OCI-LY1 (cell line): ENCODE measurements at regions not wholly inside any gene's neighbourhood (a gene's known extent, or its start where the extent isn't known, plus 50 kb on each side); places are given as distances from the start of the nearest gene placed in this dataset.

Source experiments
- H2AFZ ChIP-seq: fragments of 200-600 bp; sonication (generic), shearing (Covaris generic); 2 replicates; pipeline ENCODE4 v1.6.0; 2014; ENCODE audit warnings: antibody characterized with exemption, mild to moderate bottlenecking, low read length
- H3F3A ChIP-seq: fragments of 200-600 bp; sonication (generic), shearing (Covaris generic); 2 replicates; pipeline ENCODE4 v1.6.0; 2014; ENCODE audit warnings: mild to moderate bottlenecking, antibody characterized with exemption, low read length, moderate library complexity; ENCODE audit not compliant: insufficient read depth
- H3K27ac ChIP-seq: fragments of 200-600 bp; sonication (generic); 2 replicates; pipeline ENCODE4 v1.5.1; 2014; ENCODE audit warnings: low read length, mixed run types, mild to moderate bottlenecking, low read depth; ENCODE audit not compliant: poor library complexity, severe bottlenecking
- H3K27me3 ChIP-seq: fragments of 200-600 bp; sonication (generic); 2 replicates; pipeline ENCODE4 v1.6.0; 2014; ENCODE audit warnings: antibody characterized with exemption, mild to moderate bottlenecking, low read length, moderate library complexity; ENCODE audit not compliant: insufficient read depth
- H3K36me3 ChIP-seq: fragments of 200-600 bp; sonication (generic); 2 replicates; pipeline ENCODE4 v1.6.1; 2014; ENCODE audit warnings: mild to moderate bottlenecking, antibody characterized with exemption, low read length, moderate library complexity, mixed read lengths; ENCODE audit not compliant: insufficient read depth
- H3K4me1 ChIP-seq: fragments of 200-600 bp; sonication (generic); 2 replicates; pipeline ENCODE4 v1.5.1; 2014; ENCODE audit warnings: mild to moderate bottlenecking, low read length, moderate library complexity; ENCODE audit not compliant: insufficient read depth, severe bottlenecking
- H3K4me2 ChIP-seq: fragments of 200-600 bp; sonication (generic), shearing (Covaris generic); 2 replicates; pipeline ENCODE4 v1.6.1; 2014; ENCODE audit warnings: low read length
- H3K4me3 ChIP-seq: fragments of 200-600 bp; sonication (generic); 2 replicates; pipeline ENCODE4 v1.5.1; 2014; ENCODE audit warnings: low read length, low read depth, mild to moderate bottlenecking, mixed read lengths; ENCODE audit not compliant: poor library complexity, severe bottlenecking
- H3K79me2 ChIP-seq: fragments of 200-600 bp; shearing (Covaris generic); 2 replicates; pipeline ENCODE4 v1.6.1; 2016; ENCODE audit warnings: mixed run types, low read length, mixed read lengths; ENCODE audit not compliant: insufficient read depth
- H3K9ac ChIP-seq: fragments of 200-600 bp; sonication (generic), shearing (Covaris generic); 2 replicates; pipeline ENCODE4 v1.6.1; 2014; ENCODE audit warnings: mild to moderate bottlenecking, low read length, mixed read lengths
- H3K9me2 ChIP-seq: fragments of 200-600 bp; sonication (generic), shearing (Covaris generic); 2 replicates; pipeline ENCODE4 v1.6.1; 2014; ENCODE audit warnings: low read depth, mild to moderate bottlenecking, low read length, mixed read lengths
- H3K9me3 ChIP-seq: fragments of 200-600 bp; shearing (Covaris generic); 2 replicates; pipeline ENCODE4 v1.6.1; 2014; ENCODE audit warnings: low read length, mixed read lengths
- H4K20me1 ChIP-seq: fragments of 200-600 bp; sonication (generic), shearing (Covaris generic); 2 replicates; pipeline ENCODE4 v1.6.0; 2016; ENCODE audit warnings: mild to moderate bottlenecking, low read length; ENCODE audit not compliant: insufficient read depth
- EZH2 ChIP-seq: fragments of 200-600 bp; sonication (generic), shearing (Covaris generic); IDR thresholded peaks from 2 replicates; pipeline ENCODE4 v1.8.0; 2017; ENCODE audit warnings: borderline replicate concordance, mixed run types, mild to moderate bottlenecking, antibody characterized with exemption, low read length, moderate library complexity, mixed read lengths
- TF ChIP-seq, protein P1 (sequence below): fragments of 200-600 bp; sonication (generic), shearing (Covaris generic); IDR thresholded peaks from 2 replicates; pipeline ENCODE4 v1.5.1; 2017; ENCODE audit warnings: mild to moderate bottlenecking, antibody characterized with exemption, low read length, moderate library complexity, mixed read lengths

GRCh38 chr5:77904362-77904761 lies 128.2 kb upstream of the TBCA start:
- Histone ChIP-seq H3K79me2 (no peaks in the 10 kb centered on the region), H3K27ac (no peak overlapping the region), H3K27me3 (no peaks in the 10 kb centered on the region), H4K20me1 (no peaks in the 10 kb centered on the region), H3K4me2 (no peak overlapping the region), H3K4me1 (no peaks in the 10 kb centered on the region), H3K9ac (no peak overlapping the region), H3F3A (no peaks in the 10 kb centered on the region), H3K36me3 (no peaks in the 10 kb centered on the region), H3K9me3 (no peaks in the 10 kb centered on the region), H2AFZ (no peak overlapping the region), H3K4me3 (no peak overlapping the region), H3K9me2 (no peaks in the 10 kb centered on the region)
- no peak for TF ChIP-seq EZH2
- TF ChIP-seq, protein P1, sequence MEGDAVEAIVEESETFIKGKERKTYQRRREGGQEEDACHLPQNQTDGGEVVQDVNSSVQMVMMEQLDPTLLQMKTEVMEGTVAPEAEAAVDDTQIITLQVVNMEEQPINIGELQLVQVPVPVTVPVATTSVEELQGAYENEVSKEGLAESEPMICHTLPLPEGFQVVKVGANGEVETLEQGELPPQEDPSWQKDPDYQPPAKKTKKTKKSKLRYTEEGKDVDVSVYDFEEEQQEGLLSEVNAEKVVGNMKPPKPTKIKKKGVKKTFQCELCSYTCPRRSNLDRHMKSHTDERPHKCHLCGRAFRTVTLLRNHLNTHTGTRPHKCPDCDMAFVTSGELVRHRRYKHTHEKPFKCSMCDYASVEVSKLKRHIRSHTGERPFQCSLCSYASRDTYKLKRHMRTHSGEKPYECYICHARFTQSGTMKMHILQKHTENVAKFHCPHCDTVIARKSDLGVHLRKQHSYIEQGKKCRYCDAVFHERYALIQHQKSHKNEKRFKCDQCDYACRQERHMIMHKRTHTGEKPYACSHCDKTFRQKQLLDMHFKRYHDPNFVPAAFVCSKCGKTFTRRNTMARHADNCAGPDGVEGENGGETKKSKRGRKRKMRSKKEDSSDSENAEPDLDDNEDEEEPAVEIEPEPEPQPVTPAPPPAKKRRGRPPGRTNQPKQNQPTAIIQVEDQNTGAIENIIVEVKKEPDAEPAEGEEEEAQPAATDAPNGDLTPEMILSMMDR = no peak

DNA sequence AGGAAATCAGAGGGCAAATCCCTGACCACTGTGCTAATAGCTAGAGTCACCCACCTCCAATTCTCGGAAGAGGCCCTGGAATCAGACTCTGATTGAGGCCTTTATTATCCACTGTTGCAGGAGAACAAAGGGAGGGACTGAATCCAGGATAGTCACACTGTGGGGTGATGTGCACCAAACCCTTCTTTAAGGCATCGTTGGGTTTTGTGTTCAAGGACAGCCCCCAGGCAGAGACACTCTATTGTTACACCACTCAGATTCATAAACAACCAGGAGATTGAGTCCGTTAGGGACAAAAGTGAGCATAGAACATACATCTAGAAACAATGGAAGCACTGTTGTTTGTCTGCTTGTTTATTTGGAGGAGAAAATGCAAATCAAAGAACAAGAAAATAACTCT lies 124.6 kb upstream of the TBCA start:
- Histone ChIP-seq H3K4me2 (no peak overlapping the region), H3K9ac (no peak overlapping the region), H3K27me3 (no peaks in the 10 kb centered on the region), H3K9me2 (no peaks in the 10 kb centered on the region), H3F3A (no peaks in the 10 kb centered on the region), H3K4me3 (no peak overlapping the region), H3K79me2 (no peaks in the 10 kb centered on the region), H3K27ac (no peak overlapping the region), H3K36me3 (no peaks in the 10 kb centered on the region), H4K20me1 (no peaks in the 10 kb centered on the region), H3K4me1 (no peaks in the 10 kb centered on the region), H3K9me3 (no peaks in the 10 kb centered on the region), H2AFZ (no peak overlapping the region)
- no peak for TF ChIP-seq EZH2
- TF ChIP-seq, protein P1 = no peak

DNA sequence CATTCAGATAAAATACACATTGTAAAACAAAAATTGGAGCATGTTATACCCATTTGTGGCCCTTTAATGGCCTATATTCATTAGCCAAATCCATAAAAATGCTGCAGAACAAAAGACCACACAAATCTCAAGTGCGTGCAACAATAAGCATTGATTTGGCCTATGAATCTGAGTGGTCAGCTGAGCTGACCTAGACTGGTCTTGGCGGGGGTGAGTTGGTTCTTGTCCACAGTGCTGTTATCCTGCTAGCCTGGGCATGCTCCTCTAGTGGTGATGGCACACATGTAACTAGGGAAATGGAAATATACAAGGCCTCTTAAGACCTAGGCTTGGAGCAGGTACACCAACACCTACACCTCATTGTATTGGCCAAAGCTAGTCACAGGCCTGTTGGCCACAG lies 122.2 kb upstream of the TBCA start:
- H4K20me1 ChIP-seq = no peaks in the 10 kb centered on the region
- H3K27me3 ChIP-seq = no peaks in the 10 kb centered on the region
- no peaks in the 10 kb centered on the region for H3K4me1 ChIP-seq
- H2AFZ ChIP-seq = no peak overlapping the region
- no peaks in the 10 kb centered on the region for H3F3A ChIP-seq
- H3K9ac ChIP-seq = no peak overlapping the region
- no peak overlapping the region for H3K4me2 ChIP-seq
- no peaks in the 10 kb centered on the region for H3K36me3 ChIP-seq
- H3K9me3 ChIP-seq = no peaks in the 10 kb centered on the region
- TF ChIP-seq EZH2 = no peak
- TF ChIP-seq, protein P1 = no peak
- H3K79me2 ChIP-seq = no peaks in the 10 kb centered on the region
- H3K9me2 ChIP-seq = no peaks in the 10 kb centered on the region
- H3K4me3 ChIP-seq = no peak overlapping the region
- no peak overlapping the region for H3K27ac ChIP-seq
